WTC11 (cell line): ENCODE measurements at regions not wholly inside any gene's neighbourhood (a gene's known extent, or its start where the extent isn't known, plus 50 kb on each side); places are given as distances from the start of the nearest gene placed in this dataset.

Experiments
- ATAC-seq: fragments of 200-7000 bp; cut with Tn5 transposase; 2 replicates; pipeline ENCODE4 v1.10.0; 2021; ENCODE audit warnings: mild to moderate bottlenecking, moderate library complexity
- CTCF ChIA-PET: fragments of 300-600 bp; sonication (Branson Sonifier 250); formaldehyde crosslinking; loops from one replicate; lab custom pipeline; 2021; ENCODE audit warnings: antibody characterized with exemption; lab: Charles Lee
- POLR2A ChIA-PET: fragments of 350-600 bp; sonication (Branson Sonifier 250); formaldehyde crosslinking; loops from one replicate; lab custom pipeline; 2021; ENCODE audit warnings: antibody characterized with exemption; lab: Charles Lee
- DNase-seq: peaks from one replicate; pipeline ENCODE4 v3.0.0; 2021; ENCODE audit warnings: low spot score
- H3K27ac Mint-ChIP-seq: 2 replicates; pipeline ENCODE4 v1.8.0; 2021; ENCODE audit warnings: mixed read lengths
- H3K27me3 Mint-ChIP-seq: 2 replicates; pipeline ENCODE4 v1.8.0; 2021; ENCODE audit warnings: low read depth, mild to moderate bottlenecking, moderate library complexity, mixed read lengths
- H3K36me3 Mint-ChIP-seq: 2 replicates; pipeline ENCODE4 v1.8.0; 2021; ENCODE audit warnings: mixed read lengths
- H3K4me1 Mint-ChIP-seq: 2 replicates; pipeline ENCODE4 v1.8.0; 2022; ENCODE audit warnings: mixed read lengths
- H3K4me3 Mint-ChIP-seq: 2 replicates; pipeline ENCODE4 v1.8.0; 2021; ENCODE audit warnings: mild to moderate bottlenecking, moderate library complexity, mixed read lengths
- H3K9me3 Mint-ChIP-seq: 2 replicates; pipeline ENCODE4 v1.8.0; 2021; ENCODE audit warnings: mixed read lengths
- ATF1 ChIP-seq: sonication (generic); formaldehyde crosslinking; IDR thresholded peaks from 2 replicates; pipeline ENCODE4 v1.8.1; 2023; ENCODE audit warnings: mild to moderate bottlenecking, moderate library complexity, missing genetic modification reagents
- ETV6 ChIP-seq: sonication (generic); formaldehyde crosslinking; IDR thresholded peaks from 2 replicates; pipeline ENCODE4 v1.8.1; 2022; ENCODE audit warnings: mild to moderate bottlenecking, missing genetic modification reagents
- HMGA2 ChIP-seq: fragments of 250-450 bp; sonication (Bioruptor Pico); IDR thresholded peaks from 2 replicates; pipeline ENCODE4 v1.4.0; 2021; ENCODE audit warnings: mild to moderate bottlenecking, moderate library complexity
- IRF2 ChIP-seq: sonication (generic); formaldehyde crosslinking; IDR thresholded peaks from 2 replicates; pipeline ENCODE4 v1.8.0; 2022; ENCODE audit warnings: low read depth, missing genetic modification reagents, borderline replicate concordance
- JAZF1 ChIP-seq: fragments of 250-450 bp; sonication (Bioruptor Pico); IDR thresholded peaks from 2 replicates; pipeline ENCODE4 v1.9.0; 2021; ENCODE audit warnings: moderate library complexity, mild to moderate bottlenecking, inconsistent platforms
- NFATC4 ChIP-seq: fragments of 250-450 bp; sonication (Bioruptor Pico); IDR thresholded peaks from 2 replicates; pipeline ENCODE4 v1.9.0; 2021; ENCODE audit warnings: mild to moderate bottlenecking
- NR1H2 ChIP-seq: sonication (generic); formaldehyde crosslinking; IDR thresholded peaks from 2 replicates; pipeline ENCODE4 v1.9.0; 2021; ENCODE audit warnings: mild to moderate bottlenecking, moderate library complexity, missing genetic modification reagents
- OVOL2 ChIP-seq: fragments of 250-450 bp; sonication (Bioruptor Pico); IDR thresholded peaks from 2 replicates; pipeline ENCODE4 v1.9.0; 2021; ENCODE audit warnings: mild to moderate bottlenecking, borderline replicate concordance
- SOX15 ChIP-seq: fragments of 250-450 bp; sonication (Bioruptor Pico); IDR thresholded peaks from 2 replicates; pipeline ENCODE4 v1.9.0; 2021; ENCODE audit warnings: mild to moderate bottlenecking
- TEAD4 ChIP-seq: sonication (generic); formaldehyde crosslinking; IDR thresholded peaks from 2 replicates; pipeline ENCODE4 v1.8.0; 2022; ENCODE audit warnings: mild to moderate bottlenecking, missing genetic modification reagents
- ZBTB21 ChIP-seq: sonication (generic); formaldehyde crosslinking; IDR thresholded peaks from 2 replicates; pipeline ENCODE4 v1.8.1; 2023; ENCODE audit warnings: mild to moderate bottlenecking, missing genetic modification reagents, borderline replicate concordance
- ZNF219 ChIP-seq: sonication (generic); formaldehyde crosslinking; IDR thresholded peaks from 2 replicates; pipeline ENCODE4 v1.8.0; 2023; ENCODE audit warnings: missing genetic modification reagents, mild to moderate bottlenecking, borderline replicate concordance
- TF ChIP-seq, protein P1 (sequence below): sonication (generic); formaldehyde crosslinking; IDR thresholded peaks from 2 replicates; pipeline ENCODE4 v1.8.1; 2022; ENCODE audit warnings: low read depth, missing genetic modification reagents, borderline replicate concordance
- TF ChIP-seq, protein P2 (sequence below): sonication (generic); formaldehyde crosslinking; IDR thresholded peaks from 2 replicates; pipeline ENCODE4 v1.8.1; 2022; ENCODE audit warnings: mild to moderate bottlenecking, missing genetic modification reagents, moderate library complexity, borderline replicate concordance
- TF ChIP-seq, protein P3 (sequence below): fragments of 250-450 bp; sonication (Bioruptor Pico); conservative IDR thresholded peaks from 2 replicates; pipeline ENCODE4 v1.9.0; 2021; ENCODE audit warnings: mild to moderate bottlenecking
- TF ChIP-seq, protein P4 (sequence below): sonication (generic); formaldehyde crosslinking; IDR thresholded peaks from 2 replicates; pipeline ENCODE4 v1.8.0; 2022; ENCODE audit warnings: mild to moderate bottlenecking, missing genetic modification reagents
- TF ChIP-seq, protein P5 (sequence below): sonication (generic); formaldehyde crosslinking; IDR thresholded peaks from 2 replicates; pipeline ENCODE4 v1.8.0; 2022; ENCODE audit warnings: missing genetic modification reagents
- TF ChIP-seq, protein P6 (sequence below): sonication (generic); formaldehyde crosslinking; IDR thresholded peaks from 2 replicates; pipeline ENCODE4 v1.8.1; 2023; ENCODE audit warnings: mild to moderate bottlenecking, missing genetic modification reagents, moderate library complexity
- TF ChIP-seq, protein P7 (sequence below): sonication (generic); formaldehyde crosslinking; IDR thresholded peaks from 2 replicates; pipeline ENCODE4 v1.8.1; 2023; ENCODE audit warnings: mild to moderate bottlenecking, missing genetic modification reagents, moderate library complexity

DNA sequence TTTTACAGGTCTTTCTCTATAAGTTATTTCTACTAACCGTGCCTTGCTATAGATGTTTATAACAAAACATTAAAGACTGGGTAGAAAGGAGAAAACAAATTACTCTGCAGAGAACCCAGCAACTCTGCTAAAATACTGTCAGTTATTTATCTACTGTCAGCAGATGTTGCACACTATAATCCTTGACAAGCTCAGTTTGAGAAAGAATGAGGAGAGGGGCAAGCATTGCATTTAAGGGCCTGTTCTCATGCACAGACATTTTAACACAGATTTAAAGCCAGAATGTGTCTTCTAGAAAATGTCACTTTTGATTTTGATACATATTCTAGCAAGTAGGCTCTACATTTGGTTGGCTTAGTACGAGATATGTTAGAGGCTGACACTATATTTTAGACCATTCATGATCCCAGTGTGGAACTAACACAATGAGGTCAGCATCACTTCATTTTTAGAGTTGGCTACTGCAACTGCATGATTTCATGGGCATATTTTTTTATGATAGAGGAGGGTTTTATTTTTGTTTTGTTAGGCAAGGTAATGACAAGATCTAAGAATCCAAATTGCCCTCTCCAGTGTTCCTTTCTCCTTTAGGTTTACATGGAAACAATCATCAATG, 516.4 kb downstream of the ZEB2 start:
- TF ChIP-seq HMGA2 = no peak
- no peak for TF ChIP-seq NFATC4 (CRISPR knock-in tag)
- no peak for TF ChIP-seq ZBTB21 (CRISPR knock-in tag)
- TF ChIP-seq JAZF1 = no peak
- TF ChIP-seq, protein P1, sequence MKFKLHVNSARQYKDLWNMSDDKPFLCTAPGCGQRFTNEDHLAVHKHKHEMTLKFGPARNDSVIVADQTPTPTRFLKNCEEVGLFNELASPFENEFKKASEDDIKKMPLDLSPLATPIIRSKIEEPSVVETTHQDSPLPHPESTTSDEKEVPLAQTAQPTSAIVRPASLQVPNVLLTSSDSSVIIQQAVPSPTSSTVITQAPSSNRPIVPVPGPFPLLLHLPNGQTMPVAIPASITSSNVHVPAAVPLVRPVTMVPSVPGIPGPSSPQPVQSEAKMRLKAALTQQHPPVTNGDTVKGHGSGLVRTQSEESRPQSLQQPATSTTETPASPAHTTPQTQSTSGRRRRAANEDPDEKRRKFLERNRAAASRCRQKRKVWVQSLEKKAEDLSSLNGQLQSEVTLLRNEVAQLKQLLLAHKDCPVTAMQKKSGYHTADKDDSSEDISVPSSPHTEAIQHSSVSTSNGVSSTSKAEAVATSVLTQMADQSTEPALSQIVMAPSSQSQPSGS (CRISPR knock-in tag) = no peak
- TF ChIP-seq, protein P2, sequence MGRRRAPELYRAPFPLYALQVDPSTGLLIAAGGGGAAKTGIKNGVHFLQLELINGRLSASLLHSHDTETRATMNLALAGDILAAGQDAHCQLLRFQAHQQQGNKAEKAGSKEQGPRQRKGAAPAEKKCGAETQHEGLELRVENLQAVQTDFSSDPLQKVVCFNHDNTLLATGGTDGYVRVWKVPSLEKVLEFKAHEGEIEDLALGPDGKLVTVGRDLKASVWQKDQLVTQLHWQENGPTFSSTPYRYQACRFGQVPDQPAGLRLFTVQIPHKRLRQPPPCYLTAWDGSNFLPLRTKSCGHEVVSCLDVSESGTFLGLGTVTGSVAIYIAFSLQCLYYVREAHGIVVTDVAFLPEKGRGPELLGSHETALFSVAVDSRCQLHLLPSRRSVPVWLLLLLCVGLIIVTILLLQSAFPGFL = no peak
- no peak for TF ChIP-seq ETV6 (CRISPR knock-in tag)
- TF ChIP-seq, protein P3, sequence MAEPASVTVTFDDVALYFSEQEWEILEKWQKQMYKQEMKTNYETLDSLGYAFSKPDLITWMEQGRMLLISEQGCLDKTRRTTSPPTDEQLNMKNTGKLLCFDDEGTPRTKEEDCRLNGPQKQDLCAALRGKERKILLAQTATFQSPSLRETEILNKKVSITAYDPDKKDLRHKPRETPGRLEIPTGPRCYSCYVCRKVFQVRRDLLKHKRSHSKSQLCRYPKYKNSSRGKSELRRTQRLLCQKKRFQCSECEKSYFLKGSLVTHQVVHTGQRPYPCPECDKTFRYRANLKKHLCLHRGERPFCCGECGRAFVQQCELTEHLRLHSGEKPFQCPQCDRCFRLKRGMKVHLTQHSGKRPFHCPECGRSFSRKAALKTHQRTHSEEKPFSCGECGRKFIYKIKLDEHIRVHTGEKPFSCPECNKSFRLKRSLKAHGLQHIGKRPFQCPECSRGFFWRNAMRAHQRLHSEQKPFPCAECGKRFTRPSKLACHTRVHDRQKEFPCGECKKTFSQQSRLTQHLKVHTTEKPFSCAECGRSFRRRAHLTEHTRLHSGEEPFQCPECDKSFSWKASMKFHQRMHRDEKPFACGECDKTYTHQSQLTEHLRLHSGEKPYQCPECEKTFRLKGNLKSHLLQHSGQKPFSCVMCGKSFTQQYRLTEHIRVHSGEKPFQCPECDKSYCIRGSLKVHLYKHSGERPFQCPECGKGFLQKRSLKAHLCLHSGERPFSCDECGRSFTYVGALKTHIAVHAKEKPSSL (CRISPR knock-in tag) = no peak
- TF ChIP-seq, protein P4, sequence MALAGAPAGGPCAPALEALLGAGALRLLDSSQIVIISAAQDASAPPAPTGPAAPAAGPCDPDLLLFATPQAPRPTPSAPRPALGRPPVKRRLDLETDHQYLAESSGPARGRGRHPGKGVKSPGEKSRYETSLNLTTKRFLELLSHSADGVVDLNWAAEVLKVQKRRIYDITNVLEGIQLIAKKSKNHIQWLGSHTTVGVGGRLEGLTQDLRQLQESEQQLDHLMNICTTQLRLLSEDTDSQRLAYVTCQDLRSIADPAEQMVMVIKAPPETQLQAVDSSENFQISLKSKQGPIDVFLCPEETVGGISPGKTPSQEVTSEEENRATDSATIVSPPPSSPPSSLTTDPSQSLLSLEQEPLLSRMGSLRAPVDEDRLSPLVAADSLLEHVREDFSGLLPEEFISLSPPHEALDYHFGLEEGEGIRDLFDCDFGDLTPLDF = no peak
- TF ChIP-seq, protein P5, sequence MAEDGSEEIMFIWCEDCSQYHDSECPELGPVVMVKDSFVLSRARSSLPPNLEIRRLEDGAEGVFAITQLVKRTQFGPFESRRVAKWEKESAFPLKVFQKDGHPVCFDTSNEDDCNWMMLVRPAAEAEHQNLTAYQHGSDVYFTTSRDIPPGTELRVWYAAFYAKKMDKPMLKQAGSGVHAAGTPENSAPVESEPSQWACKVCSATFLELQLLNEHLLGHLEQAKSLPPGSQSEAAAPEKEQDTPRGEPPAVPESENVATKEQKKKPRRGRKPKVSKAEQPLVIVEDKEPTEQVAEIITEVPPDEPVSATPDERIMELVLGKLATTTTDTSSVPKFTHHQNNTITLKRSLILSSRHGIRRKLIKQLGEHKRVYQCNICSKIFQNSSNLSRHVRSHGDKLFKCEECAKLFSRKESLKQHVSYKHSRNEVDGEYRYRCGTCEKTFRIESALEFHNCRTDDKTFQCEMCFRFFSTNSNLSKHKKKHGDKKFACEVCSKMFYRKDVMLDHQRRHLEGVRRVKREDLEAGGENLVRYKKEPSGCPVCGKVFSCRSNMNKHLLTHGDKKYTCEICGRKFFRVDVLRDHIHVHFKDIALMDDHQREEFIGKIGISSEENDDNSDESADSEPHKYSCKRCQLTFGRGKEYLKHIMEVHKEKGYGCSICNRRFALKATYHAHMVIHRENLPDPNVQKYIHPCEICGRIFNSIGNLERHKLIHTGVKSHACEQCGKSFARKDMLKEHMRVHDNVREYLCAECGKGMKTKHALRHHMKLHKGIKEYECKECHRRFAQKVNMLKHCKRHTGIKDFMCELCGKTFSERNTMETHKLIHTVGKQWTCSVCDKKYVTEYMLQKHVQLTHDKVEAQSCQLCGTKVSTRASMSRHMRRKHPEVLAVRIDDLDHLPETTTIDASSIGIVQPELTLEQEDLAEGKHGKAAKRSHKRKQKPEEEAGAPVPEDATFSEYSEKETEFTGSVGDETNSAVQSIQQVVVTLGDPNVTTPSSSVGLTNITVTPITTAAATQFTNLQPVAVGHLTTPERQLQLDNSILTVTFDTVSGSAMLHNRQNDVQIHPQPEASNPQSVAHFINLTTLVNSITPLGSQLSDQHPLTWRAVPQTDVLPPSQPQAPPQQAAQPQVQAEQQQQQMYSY (CRISPR knock-in tag) = no peak
- no peak for TF ChIP-seq ATF1 (CRISPR knock-in tag)
- TF ChIP-seq, protein P6, sequence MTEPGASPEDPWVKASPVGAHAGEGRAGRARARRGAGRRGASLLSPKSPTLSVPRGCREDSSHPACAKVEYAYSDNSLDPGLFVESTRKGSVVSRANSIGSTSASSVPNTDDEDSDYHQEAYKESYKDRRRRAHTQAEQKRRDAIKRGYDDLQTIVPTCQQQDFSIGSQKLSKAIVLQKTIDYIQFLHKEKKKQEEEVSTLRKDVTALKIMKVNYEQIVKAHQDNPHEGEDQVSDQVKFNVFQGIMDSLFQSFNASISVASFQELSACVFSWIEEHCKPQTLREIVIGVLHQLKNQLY (CRISPR knock-in tag) = no peak
- TF ChIP-seq, protein P7, sequence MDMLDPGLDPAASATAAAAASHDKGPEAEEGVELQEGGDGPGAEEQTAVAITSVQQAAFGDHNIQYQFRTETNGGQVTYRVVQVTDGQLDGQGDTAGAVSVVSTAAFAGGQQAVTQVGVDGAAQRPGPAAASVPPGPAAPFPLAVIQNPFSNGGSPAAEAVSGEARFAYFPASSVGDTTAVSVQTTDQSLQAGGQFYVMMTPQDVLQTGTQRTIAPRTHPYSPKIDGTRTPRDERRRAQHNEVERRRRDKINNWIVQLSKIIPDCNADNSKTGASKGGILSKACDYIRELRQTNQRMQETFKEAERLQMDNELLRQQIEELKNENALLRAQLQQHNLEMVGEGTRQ = no peak
- no peak for TF ChIP-seq IRF2
- TF ChIP-seq OVOL2 (CRISPR knock-in tag) = no peak
- TF ChIP-seq TEAD4 = no peak
- TF ChIP-seq NR1H2 (CRISPR knock-in tag) = no peak
- TF ChIP-seq ZNF219 (CRISPR knock-in tag) = no peak
- no peak for TF ChIP-seq SOX15 (CRISPR knock-in tag)
- ATAC-seq (no peak), DNase-seq (no peak)
- Mint-ChIP-seq H3K4me1 (peaks cover 19% of the 10 kb centered on the region), H3K9me3 (peaks cover 4% of the 10 kb centered on the region; the same call in 1 of the 2 replicates), H3K4me3 (no peak overlapping the region), H3K27ac (no peak overlapping the region; the same call in 1 of the 2 replicates), H3K36me3 (0 out of 2 replicates have a peak, but pooled peaks cover 3% of the 10 kb centered on the region), H3K27me3 (no peaks in the 10 kb centered on the region)
- CTCF ChIA-PET = no interaction called here
- POLR2A ChIA-PET = no interaction called here
